GM12878 (cell line): ENCODE measurements at regions not wholly inside any gene's neighbourhood (a gene's known extent, or its start where the extent isn't known, plus 50 kb on each side); places are given as distances from the start of the nearest gene placed in this dataset.
A peak's percentile ranks its signal among the peaks of the same experiment; 100 is the strongest.

ENCODE experiments used
- ATF3 ChIP-seq: IDR thresholded peaks from 2 replicates; pipeline ENCODE4 v1.6.1; 2011; ENCODE audit warnings: low read depth, mild to moderate bottlenecking, low read length, moderate library complexity, borderline replicate concordance; ENCODE audit errors: extremely low read depth
- BCL3 ChIP-seq: IDR thresholded peaks from 2 replicates; pipeline ENCODE4 v1.6.1; 2011; ENCODE audit warnings: borderline replicate concordance, low read depth, mild to moderate bottlenecking, moderate library complexity, low read length; ENCODE audit not compliant: insufficient read depth, poor library complexity, severe bottlenecking
- CHD1 ChIP-seq: IDR thresholded peaks from 2 replicates; pipeline ENCODE4 v1.6.1; 2012; ENCODE audit warnings: low read depth, low read length, improper control_type of control experiment
- CTCF ChIP-seq, 3 experiments: IDR thresholded peaks in 2 of 3; conservative IDR thresholded peaks in 1 of 3; 2 replicates each; pipeline ENCODE4 v1.5.1; 2011; ENCODE audit warnings: low read depth in 3 of 3, low read length in 3 of 3, mild to moderate bottlenecking in 3 of 3, control low read depth in 2 of 3, moderate library complexity in 2 of 3, inconsistent platforms in 1 of 3, mixed read lengths in 1 of 3; ENCODE audit not compliant: control insufficient read depth in 2 of 3, insufficient read depth in 1 of 3; ENCODE audit errors: extremely low read depth in 1 of 3
- EP300 ChIP-seq, 2 experiments: fragments of 150-350 bp in 1 of 2; IDR thresholded peaks; 2 replicates each; pipeline ENCODE4 v1.6.1; 2011 to 2012; ENCODE audit warnings: low read depth in 2 of 2, low read length in 2 of 2, borderline replicate concordance in 1 of 2, improper control_type of control experiment in 1 of 2, inconsistent platforms in 1 of 2; ENCODE audit not compliant: control insufficient read depth in 1 of 2
- FOXK2 ChIP-seq: fragments of 450-650 bp; IDR thresholded peaks from 2 replicates; pipeline ENCODE4 v1.6.1; 2017; ENCODE audit warnings: mild to moderate bottlenecking, moderate library complexity
- GATAD2B ChIP-seq: fragments of 450-650 bp; conservative IDR thresholded peaks from 2 replicates; pipeline ENCODE4 v1.6.1; 2017; ENCODE audit warnings: low read depth, mild to moderate bottlenecking, moderate library complexity
- MEF2A ChIP-seq: IDR thresholded peaks from 2 replicates; pipeline ENCODE4 v1.6.1; 2011; ENCODE audit warnings: low read depth, mild to moderate bottlenecking, low read length, moderate library complexity; ENCODE audit not compliant: insufficient read depth
- PKNOX1 ChIP-seq: fragments of 450-650 bp; IDR thresholded peaks from 2 replicates; pipeline ENCODE4 v1.6.1; 2016; ENCODE audit warnings: mild to moderate bottlenecking
- POLR2A ChIP-seq: IDR thresholded peaks from 2 replicates; pipeline ENCODE4 v1.6.1; 2011; ENCODE audit warnings: low read depth, mild to moderate bottlenecking, low read length
- ZNF207 ChIP-seq: fragments of 450-650 bp; IDR thresholded peaks from 2 replicates; pipeline ENCODE4 v1.6.1; 2014; ENCODE audit warnings: antibody characterized with exemption, mild to moderate bottlenecking, borderline replicate concordance

GRCh38 chr5:105506692-105507277 lies 1944.2 kb upstream of the NUDT12 start:
- peak; percentile 14 to 49 (median 37); a peak in 4 of 6 replicates for TF ChIP-seq CTCF (IDR thresholded peaks at IDR 0.05 in 2 of 3, conservative IDR thresholded peaks at IDR 0.05 in 1 of 3; ENCODE audit: control insufficient read depth in 2 of 3, extremely low read depth in 1 of 3, insufficient read depth in 1 of 3, low read depth in 3 of 3, low read length in 3 of 3)
- TF ChIP-seq BCL3: no peak
- no peak for TF ChIP-seq POLR2A
- TF ChIP-seq EP300 (IDR thresholded peaks at IDR 0.05; ENCODE audit: borderline replicate concordance in 1 of 2, control insufficient read depth in 1 of 2, low read depth in 2 of 2, low read length in 2 of 2): no peak
- TF ChIP-seq MEF2A: no peak
- no peak for TF ChIP-seq PKNOX1
- no peak for TF ChIP-seq GATAD2B
- TF ChIP-seq ZNF207: no peak
- TF ChIP-seq ATF3: no peak
- TF ChIP-seq CHD1: no peak
- no peak for TF ChIP-seq FOXK2
